Urinary bladder (tissue), 3 donors: ENCODE measurements at regions not wholly inside any gene's neighbourhood (a gene's known extent, or its start where the extent isn't known, plus 50 kb on each side); places are given as distances from the start of the nearest gene placed in this dataset.

ENCODE experiments used
- DNase-seq: peaks from one replicate; pipeline ENCODE4 v3.0.0-alpha.2; 2015; ENCODE audit errors: extremely low spot score
- H3K27ac ChIP-seq: one replicate; pipeline ENCODE4 v1.5.1; 2013; ENCODE audit warnings: low read depth, mild to moderate bottlenecking, moderate library complexity
- H3K36me3 ChIP-seq: one replicate; pipeline ENCODE4 v1.6.1; 2013; ENCODE audit warnings: mild to moderate bottlenecking, moderate library complexity; ENCODE audit not compliant: insufficient read depth
- H3K4me1 ChIP-seq: one replicate; pipeline ENCODE4 v1.6.1; 2013; ENCODE audit warnings: mild to moderate bottlenecking, moderate library complexity; ENCODE audit not compliant: insufficient read depth
- H3K4me3 ChIP-seq: one replicate; pipeline ENCODE4 v1.5.1; 2013; ENCODE audit warnings: low read depth, low read length
- WGBS: extraction: QIAGEN DNeasy Blood & Tissue Kit; methylation state at CpG from one replicate; pipeline ENCODE4 v1.1.7; 2013; 5-methylcytosine and 5-hydroxymethylcytosine counted together
- donor health status: healthy with polysubstance abuse.
- donor health status: healthy.

DNA sequence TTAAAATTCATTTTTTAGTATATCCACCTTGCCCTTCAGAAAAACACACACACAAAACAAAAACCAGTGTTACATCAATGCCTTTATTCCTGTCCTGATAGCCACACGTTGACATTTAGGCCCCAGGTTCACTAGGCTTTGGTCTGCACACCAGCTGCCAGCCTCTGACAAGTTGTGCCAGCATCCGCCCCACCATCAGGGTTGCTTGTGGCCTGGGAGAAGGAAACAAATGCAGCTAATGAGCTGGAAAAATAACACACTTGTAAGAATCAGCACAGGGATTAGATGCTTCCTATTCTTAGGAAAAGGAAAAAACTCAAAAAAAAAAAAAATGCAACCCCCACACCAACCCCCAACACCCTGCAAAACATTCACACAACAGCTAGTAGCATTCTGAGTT lies 404.0 kb upstream of the GRIA1 start:
- WGBS = 69% methylated on average over 2 of the region's 2 CpGs
- H3K4me1 ChIP-seq = no peaks in the 10 kb centered on the region
- no peaks in the 10 kb centered on the region for H3K36me3 ChIP-seq
- H3K27ac ChIP-seq = no peak overlapping the region
- no peak overlapping the region for H3K4me3 ChIP-seq
- no peak for DNase-seq

GRCh38 chr5:153088538-153088937 lies 401.9 kb upstream of the GRIA1 start:
- no peak for DNase-seq
- Histone ChIP-seq H3K27ac (no peak overlapping the region), H3K36me3 (no peaks in the 10 kb centered on the region), H3K4me3 (no peak overlapping the region), H3K4me1 (no peaks in the 10 kb centered on the region)
- 74% methylated on average over 1 of the region's 1 CpG for WGBS

GRCh38 chr5:153094333-153094732 lies 396.1 kb upstream of the GRIA1 start:
- Histone ChIP-seq H3K27ac (no peak overlapping the region), H3K4me1 (no peaks in the 10 kb centered on the region), H3K36me3 (no peaks in the 10 kb centered on the region), H3K4me3 (no peak overlapping the region)
- DNase-seq = no peak
- WGBS = 78% methylated on average over 3 of the region's 3 CpGs

GRCh38 chr5:153096381-153096780 lies 394.1 kb upstream of the GRIA1 start:
- WGBS = 83% methylated on average over 4 of the region's 4 CpGs
- Histone ChIP-seq H3K36me3 (no peaks in the 10 kb centered on the region), H3K27ac (no peak overlapping the region), H3K4me1 (no peaks in the 10 kb centered on the region), H3K4me3 (no peak overlapping the region)
- DNase-seq = no peak

- Histone ChIP-seq H3K27ac (no peak overlapping the region), H3K4me1 (no peaks in the 10 kb centered on the region), H3K36me3 (no peaks in the 10 kb centered on the region), H3K4me3 (no peak overlapping the region)
- DNase-seq = no peak
- WGBS = 55% methylated on average over 1 of the region's 1 CpG
Observed at GRCh38 chr5:153099328-153099727, 391.1 kb upstream of the GRIA1 start.

GRCh38 chr5:153101235-153102180 lies 389.0 kb upstream of the GRIA1 start:
- Histone ChIP-seq H3K4me1 (no peaks in the 10 kb centered on the region), H3K4me3 (no peak overlapping the region), H3K27ac (no peak overlapping the region), H3K36me3 (no peaks in the 10 kb centered on the region)
- WGBS = 74% methylated on average over 3 of the region's 3 CpGs
- DNase-seq = no peak

DNA sequence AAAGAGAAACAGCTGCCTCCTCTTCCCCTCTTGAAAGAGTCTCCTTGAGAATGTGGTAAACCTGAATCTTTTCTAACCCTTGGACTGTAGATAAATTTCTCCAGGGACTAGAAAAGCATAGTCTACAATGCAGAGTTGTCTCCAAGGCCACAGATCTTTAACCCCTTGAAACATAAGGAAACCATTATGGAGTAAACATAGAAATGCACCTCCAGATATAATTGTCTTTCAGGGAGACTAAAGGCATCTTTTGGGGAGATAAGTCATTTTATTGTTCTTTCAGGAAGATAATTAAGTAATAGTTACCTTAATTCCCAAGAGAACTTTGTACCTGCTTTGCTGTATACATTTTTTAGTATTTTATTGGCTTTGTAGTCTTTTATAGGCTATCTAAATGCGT lies 373.6 kb upstream of the GRIA1 start:
- 28% methylated on average over 1 of the region's 1 CpG for WGBS
- H3K4me3 ChIP-seq = no peak overlapping the region
- DNase-seq = no peak
- no peaks in the 10 kb centered on the region for H3K36me3 ChIP-seq
- H3K27ac ChIP-seq = no peak overlapping the region
- H3K4me1 ChIP-seq = no peaks in the 10 kb centered on the region

DNA sequence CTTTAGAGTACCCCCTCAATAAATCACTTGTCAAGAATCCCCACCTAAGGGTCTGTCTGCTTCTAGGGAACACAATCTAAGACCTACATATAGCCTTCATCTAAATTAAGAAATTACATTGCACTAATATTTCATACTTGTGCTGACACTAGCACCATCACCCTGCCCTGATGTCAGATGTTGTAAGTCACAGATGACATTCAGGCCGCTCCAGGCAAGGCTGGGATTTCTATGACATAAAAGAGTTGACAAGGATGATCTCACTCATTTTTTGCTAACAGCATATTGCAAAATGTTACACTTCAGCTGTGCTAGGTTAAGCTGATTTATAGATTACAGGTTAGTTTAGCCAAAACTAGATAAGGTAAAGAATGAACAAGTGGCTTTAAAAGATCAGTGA lies 372.5 kb upstream of the GRIA1 start:
- H3K4me1 ChIP-seq = no peaks in the 10 kb centered on the region
- no peak for DNase-seq
- no peak overlapping the region for H3K4me3 ChIP-seq
- H3K36me3 ChIP-seq = no peaks in the 10 kb centered on the region
- 70% methylated on average over 1 of the region's 1 CpG for WGBS
- no peak overlapping the region for H3K27ac ChIP-seq

- no peak overlapping the region for H3K4me3 ChIP-seq
- no peak overlapping the region for H3K27ac ChIP-seq
- WGBS = 19% methylated on average over 2 of the region's 2 CpGs
- no peak for DNase-seq
- H3K36me3 ChIP-seq = no peaks in the 10 kb centered on the region
- no peaks in the 10 kb centered on the region for H3K4me1 ChIP-seq
Observed at GRCh38 chr5:153122403-153122802, 368.1 kb upstream of the GRIA1 start.

GRCh38 chr5:153130296-153130695 lies 360.2 kb upstream of the GRIA1 start:
- no peaks in the 10 kb centered on the region for H3K4me1 ChIP-seq
- WGBS = 75% methylated on average over 1 of the region's 1 CpG
- no peaks in the 10 kb centered on the region for H3K36me3 ChIP-seq
- no peak overlapping the region for H3K4me3 ChIP-seq
- DNase-seq = no peak
- no peak overlapping the region for H3K27ac ChIP-seq

- Histone ChIP-seq H3K36me3 (no peaks in the 10 kb centered on the region), H3K27ac (no peak overlapping the region), H3K4me1 (no peaks in the 10 kb centered on the region), H3K4me3 (no peak overlapping the region)
- 62% methylated on average over 4 of the region's 4 CpGs for WGBS
- DNase-seq = no peak
Observed at GRCh38 chr5:153135411-153135810, 355.1 kb upstream of the GRIA1 start.

DNA sequence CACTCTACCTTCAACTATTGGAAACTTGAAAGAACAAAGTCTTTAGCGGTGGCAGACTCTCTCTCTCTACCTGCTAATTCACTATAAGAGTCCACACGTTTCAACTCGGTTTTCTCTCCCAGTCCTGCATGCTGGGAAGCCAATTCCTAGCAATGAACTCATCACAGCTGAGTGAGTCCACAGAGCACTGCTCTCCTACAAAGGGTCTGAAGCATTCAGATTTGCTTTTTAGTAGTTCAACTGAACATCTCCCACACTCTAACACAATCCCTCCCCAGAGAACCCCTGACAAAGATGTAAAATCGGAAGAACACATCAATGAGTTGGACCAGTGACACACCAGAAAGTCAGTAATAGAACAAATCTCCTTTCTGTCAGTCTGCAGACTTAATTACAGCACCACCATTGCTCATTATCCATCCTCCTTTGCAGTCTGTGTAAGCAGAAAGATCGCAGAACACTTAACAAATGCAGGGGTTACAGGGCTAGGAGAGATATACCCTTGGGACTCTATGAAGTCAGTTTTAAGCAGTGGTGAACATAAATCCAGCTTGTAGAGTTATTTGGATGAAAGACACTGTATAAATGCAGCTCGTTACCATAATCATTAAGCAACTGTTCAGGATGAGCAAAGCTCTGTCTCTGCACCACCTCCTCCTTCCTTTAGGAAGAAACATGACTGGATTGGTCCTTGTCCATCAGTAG lies 353.4 kb upstream of the GRIA1 start:
- Histone ChIP-seq H3K4me1 (no peaks in the 10 kb centered on the region), H3K4me3 (no peak overlapping the region), H3K36me3 (no peaks in the 10 kb centered on the region), H3K27ac (no peak overlapping the region)
- no peak for DNase-seq
- 73% methylated on average over 6 of the region's 6 CpGs for WGBS

GRCh38 chr5:153147891-153148623 lies 342.4 kb upstream of the GRIA1 start:
- WGBS = 28% methylated on average over 7 of the region's 7 CpGs
- H3K36me3 ChIP-seq = no peaks in the 10 kb centered on the region
- H3K4me1 ChIP-seq = no peaks in the 10 kb centered on the region
- no peak overlapping the region for H3K4me3 ChIP-seq
- H3K27ac ChIP-seq = no peak overlapping the region
- no peak for DNase-seq

DNA sequence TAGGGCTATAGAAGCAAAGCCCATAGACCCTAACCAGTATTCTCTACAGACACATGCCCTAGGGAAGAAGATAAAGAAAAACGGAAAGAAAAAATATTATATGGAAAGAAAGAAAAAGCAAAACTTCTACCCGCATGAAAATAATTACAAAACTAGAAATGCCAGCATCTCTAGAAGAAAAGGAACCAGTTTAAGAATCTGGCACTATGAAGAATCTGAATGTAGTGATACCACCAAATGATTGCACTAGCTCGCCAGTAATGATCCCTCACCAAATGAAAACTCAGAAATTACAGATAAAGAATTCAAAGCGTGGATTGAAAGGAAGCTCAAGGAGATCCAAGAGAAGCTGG lies 341.9 kb upstream of the GRIA1 start:
- no peak for DNase-seq
- no peaks in the 10 kb centered on the region for H3K36me3 ChIP-seq
- 33% methylated on average over 4 of the region's 4 CpGs for WGBS
- no peak overlapping the region for H3K27ac ChIP-seq
- no peak overlapping the region for H3K4me3 ChIP-seq
- H3K4me1 ChIP-seq = no peaks in the 10 kb centered on the region
